HL-60 (cell line): ENCODE measurements at regions not wholly inside any gene's neighbourhood (a gene's known extent, or its start where the extent isn't known, plus 50 kb on each side); places are given as distances from the start of the nearest gene placed in this dataset.

Source experiments
- CTCF ChIP-seq: IDR thresholded peaks from one replicate; pipeline ENCODE4 v1.5.1; 2011; ENCODE audit warnings: low read length, control low read depth, inconsistent platforms; ENCODE audit not compliant: insufficient read depth
- GABPA ChIP-seq: IDR thresholded peaks from 2 replicates; pipeline ENCODE4 v1.6.1; 2012; ENCODE audit warnings: low read depth
- POLR2AphosphoS5 ChIP-seq: IDR thresholded peaks from 2 replicates; pipeline ENCODE4 v1.6.1; 2012; ENCODE audit warnings: low read depth

GRCh38 chr13:22039961-22040360 lies 369.1 kb downstream of the FGF9 start:
- TF ChIP-seq CTCF, result no peak
- TF ChIP-seq GABPA, result no peak
- no peak for TF ChIP-seq POLR2AphosphoS5
